Limb (tissue), 2 donors: ENCODE measurements at regions not wholly inside any gene's neighbourhood (a gene's known extent, or its start where the extent isn't known, plus 50 kb on each side); places are given as distances from the start of the nearest gene placed in this dataset.
"Not testable (repeated sequence)": the region's sequence is repeated elsewhere in the genome, so short reads cannot be mapped to it uniquely, and the experiment has no call there.

Experiments
- DNase-seq, 2 donors: peaks; one replicate each; pipeline ENCODE4 v3.0.0-alpha.2; 2016; ENCODE audit errors: extremely low spot score in 2 of 2

DNA sequence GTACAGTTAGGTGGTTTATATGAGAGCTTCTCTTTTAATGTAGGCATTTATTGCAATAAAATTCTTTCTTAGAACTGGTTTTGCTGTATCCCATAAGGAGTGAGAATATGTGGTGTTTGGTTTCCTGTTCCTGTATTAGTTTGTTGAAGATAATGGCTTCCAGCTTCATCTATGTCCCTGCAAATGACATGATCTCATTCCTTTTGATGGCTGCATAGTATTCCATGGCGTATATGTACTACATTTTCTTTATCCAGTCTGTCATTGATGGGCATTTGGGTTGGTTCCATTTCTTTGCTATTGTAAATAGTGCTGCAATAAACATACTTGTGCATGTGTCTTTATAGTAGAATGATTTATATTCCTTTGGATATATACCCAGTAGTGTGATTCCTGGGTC lies 106.7 kb upstream of the IRS4 start:
- DNase-seq: not testable (repeated sequence)

DNA sequence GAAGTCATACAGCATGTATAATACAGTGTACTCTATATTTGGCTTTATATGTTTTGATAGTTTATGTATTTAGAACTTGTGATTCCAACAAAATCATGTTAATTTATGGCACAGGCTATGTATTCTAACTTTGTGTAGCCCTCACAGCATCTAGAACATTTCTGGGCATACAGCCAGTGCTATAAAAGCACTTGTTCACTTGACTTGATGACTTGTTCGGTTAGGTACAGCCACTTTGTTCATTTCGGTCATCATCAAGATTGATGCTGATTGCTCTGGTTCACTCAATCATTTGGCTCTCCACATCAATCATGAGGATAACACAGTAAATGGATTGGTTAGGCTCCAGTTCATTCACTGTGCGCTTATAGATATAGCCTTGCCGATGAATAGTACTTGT lies 97.6 kb upstream of the IRS4 start:
- DNase-seq: no peak

DNA sequence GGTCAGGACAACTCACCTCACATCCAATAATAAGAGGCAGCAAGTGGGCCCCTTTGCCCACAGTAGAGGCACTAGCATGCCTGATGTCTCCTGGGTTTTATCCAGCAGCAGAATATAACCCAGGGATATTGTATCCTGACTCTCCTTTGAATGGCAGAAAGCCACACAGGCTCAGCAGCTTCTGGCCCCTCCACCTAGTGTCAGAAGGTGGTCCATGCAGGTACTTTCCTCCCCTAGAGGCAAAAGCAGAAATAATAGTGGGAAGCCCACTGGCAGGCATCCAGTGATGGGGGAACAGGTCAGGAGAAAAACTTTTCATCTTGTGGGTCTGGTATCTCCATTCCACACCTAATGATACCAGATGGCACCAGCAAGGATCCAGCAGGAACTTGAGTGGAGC lies 75.5 kb upstream of the IRS4 start:
- no peak for DNase-seq

DNA sequence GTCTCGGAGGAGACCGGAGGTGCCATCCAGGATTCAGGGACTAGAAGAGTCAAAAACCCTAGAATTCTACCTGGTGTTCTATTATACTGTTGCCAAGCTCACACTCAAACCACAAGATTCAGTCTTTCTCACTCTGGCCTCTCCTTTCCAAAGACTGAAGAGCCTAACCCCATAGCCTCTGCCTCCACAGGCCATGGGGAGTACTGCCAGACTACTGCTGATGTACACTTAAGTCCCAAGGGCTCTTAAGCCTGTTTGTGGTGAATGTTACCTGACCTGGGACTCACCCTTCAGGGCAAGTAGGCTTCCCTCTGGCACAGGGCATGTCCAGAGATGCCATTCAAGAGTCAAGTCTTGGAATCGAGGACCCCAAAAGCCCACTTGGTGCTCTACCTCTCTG lies 58.9 kb upstream of the IRS4 start:
- DNase-seq: no peak
